HEK293T (cell line): ENCODE measurements at regions not wholly inside any gene's neighbourhood (a gene's known extent, or its start where the extent isn't known, plus 50 kb on each side); places are given as distances from the start of the nearest gene placed in this dataset.

Experiments
- CTCF ChIA-PET: fragments of 350-600 bp; formaldehyde crosslinking; extraction: SDS; loops from one replicate; lab custom pipeline; 2021; ENCODE audit warnings: antibody characterized with exemption, inconsistent platforms; lab: Yijun Ruan, JAX
- POLR2A ChIA-PET: fragments of 350-600 bp; formaldehyde crosslinking; extraction: SDS; loops from one replicate; lab custom pipeline; 2020; ENCODE audit warnings: antibody characterized with exemption, inconsistent platforms; lab: Yijun Ruan, JAX
- DNase-seq: peaks from one replicate; pipeline ENCODE4 v3.0.0; 2012; ENCODE audit warnings: mixed read lengths; ENCODE audit errors: extremely low spot score
- ARNT ChIP-seq: fragments of 450-650 bp; IDR thresholded peaks from 2 replicates; pipeline ENCODE4 v1.6.1; 2017; ENCODE audit warnings: mild to moderate bottlenecking
- BHLHE40 ChIP-seq: fragments of 450-650 bp; IDR thresholded peaks from 2 replicates; pipeline ENCODE4 v1.6.1; 2016; ENCODE audit warnings: mild to moderate bottlenecking, moderate library complexity, borderline replicate concordance
- CTBP1 ChIP-seq: fragments of 450-650 bp; IDR thresholded peaks from 2 replicates; pipeline ENCODE4 v1.6.1; 2016; ENCODE audit warnings: borderline replicate concordance
- ELF4 ChIP-seq: fragments of 450-650 bp; IDR thresholded peaks from 2 replicates; pipeline ENCODE4 v1.6.1; 2017; ENCODE audit warnings: antibody characterized with exemption
- FOXA1 ChIP-seq: fragments of 450-650 bp; IDR thresholded peaks from 2 replicates; pipeline ENCODE4 v1.6.1; 2016; ENCODE audit warnings: mild to moderate bottlenecking
- FOXK2 ChIP-seq: fragments of 450-650 bp; IDR thresholded peaks from 2 replicates; pipeline ENCODE4 v1.6.1; 2016; ENCODE audit warnings: mild to moderate bottlenecking
- FOXM1 ChIP-seq: fragments of 450-650 bp; IDR thresholded peaks from 2 replicates; pipeline ENCODE4 v1.6.1; 2017; ENCODE audit warnings: mild to moderate bottlenecking, borderline replicate concordance
- HDGF ChIP-seq: fragments of 450-650 bp; IDR thresholded peaks from 2 replicates; pipeline ENCODE4 v1.6.1; 2017; ENCODE audit warnings: antibody characterized with exemption, borderline replicate concordance
- L3MBTL2 ChIP-seq: fragments of 450-650 bp; conservative IDR thresholded peaks from 2 replicates; pipeline ENCODE4 v1.6.1; 2016; ENCODE audit warnings: mild to moderate bottlenecking
- LEF1 ChIP-seq: fragments of 450-650 bp; IDR thresholded peaks from 2 replicates; pipeline ENCODE4 v1.6.1; 2017; ENCODE audit warnings: mild to moderate bottlenecking, borderline replicate concordance
- NFRKB ChIP-seq: fragments of 450-650 bp; IDR thresholded peaks from 2 replicates; pipeline ENCODE4 v1.6.1; 2016; ENCODE audit warnings: mild to moderate bottlenecking, moderate library complexity
- SP1 ChIP-seq: fragments of 450-650 bp; IDR thresholded peaks from 2 replicates; pipeline ENCODE4 v1.6.1; 2017
- SUZ12 ChIP-seq: fragments of 450-650 bp; IDR thresholded peaks from 2 replicates; pipeline ENCODE4 v1.6.1; 2016; ENCODE audit warnings: mild to moderate bottlenecking
- TARDBP ChIP-seq: fragments of 450-650 bp; IDR thresholded peaks from 2 replicates; pipeline ENCODE4 v1.6.1; 2016
- ZNF384 ChIP-seq: fragments of 450-650 bp; IDR thresholded peaks from 2 replicates; pipeline ENCODE4 v1.6.1; 2016
- TF ChIP-seq, protein P1 (sequence below): fragments of 450-650 bp; IDR thresholded peaks from 2 replicates; pipeline ENCODE4 v1.6.1; 2016

DNA sequence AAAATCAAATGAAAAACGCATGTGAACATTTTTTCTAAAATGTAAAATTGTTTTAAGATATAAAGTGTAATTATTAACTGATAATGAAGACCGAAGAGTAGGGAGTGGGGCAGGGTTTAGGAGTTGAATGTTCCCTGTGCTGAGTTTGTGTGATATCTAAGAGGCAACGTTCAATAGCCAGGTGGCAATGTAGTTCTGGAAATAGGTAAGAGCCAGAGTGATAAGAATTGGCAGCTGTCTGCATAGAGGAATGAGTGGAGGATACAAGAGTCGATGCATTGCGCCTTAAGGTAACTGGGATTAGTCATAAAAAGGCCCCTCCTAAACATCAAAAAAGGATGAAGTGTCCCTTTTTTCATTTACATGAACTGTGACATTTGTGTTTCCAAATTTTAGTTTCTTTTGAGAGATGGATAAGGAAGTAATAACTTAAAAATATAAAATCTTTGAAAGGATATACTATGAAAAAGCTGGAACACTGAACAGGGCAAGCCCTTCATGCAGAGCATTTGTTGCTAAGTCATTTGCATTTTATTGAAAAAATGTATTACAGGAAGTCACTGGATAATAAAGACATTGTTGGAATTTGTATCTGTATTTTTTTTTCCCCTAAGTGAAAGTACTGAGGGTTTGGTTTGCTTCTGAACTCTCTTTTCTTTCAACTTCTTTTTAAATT is 659.3 kb downstream of the ACTL7B start:
- TF ChIP-seq HDGF: no peak
- no peak for TF ChIP-seq FOXM1
- no peak for TF ChIP-seq FOXA1
- TF ChIP-seq, protein P1, sequence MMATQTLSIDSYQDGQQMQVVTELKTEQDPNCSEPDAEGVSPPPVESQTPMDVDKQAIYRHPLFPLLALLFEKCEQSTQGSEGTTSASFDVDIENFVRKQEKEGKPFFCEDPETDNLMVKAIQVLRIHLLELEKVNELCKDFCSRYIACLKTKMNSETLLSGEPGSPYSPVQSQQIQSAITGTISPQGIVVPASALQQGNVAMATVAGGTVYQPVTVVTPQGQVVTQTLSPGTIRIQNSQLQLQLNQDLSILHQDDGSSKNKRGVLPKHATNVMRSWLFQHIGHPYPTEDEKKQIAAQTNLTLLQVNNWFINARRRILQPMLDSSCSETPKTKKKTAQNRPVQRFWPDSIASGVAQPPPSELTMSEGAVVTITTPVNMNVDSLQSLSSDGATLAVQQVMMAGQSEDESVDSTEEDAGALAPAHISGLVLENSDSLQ: no peak
- TF ChIP-seq CTBP1: no peak
- no peak for TF ChIP-seq FOXK2
- no peak for TF ChIP-seq ZNF384
- TF ChIP-seq LEF1: no peak
- no peak for TF ChIP-seq NFRKB
- TF ChIP-seq SUZ12: no peak
- no peak for TF ChIP-seq BHLHE40
- no peak for TF ChIP-seq SP1
- TF ChIP-seq L3MBTL2: no peak
- no peak for TF ChIP-seq ARNT
- no peak for TF ChIP-seq TARDBP
- no peak for TF ChIP-seq ELF4
- no peak for DNase-seq
- ChIA-PET POLR2A (no interaction called here), CTCF (no interaction called here)

DNA sequence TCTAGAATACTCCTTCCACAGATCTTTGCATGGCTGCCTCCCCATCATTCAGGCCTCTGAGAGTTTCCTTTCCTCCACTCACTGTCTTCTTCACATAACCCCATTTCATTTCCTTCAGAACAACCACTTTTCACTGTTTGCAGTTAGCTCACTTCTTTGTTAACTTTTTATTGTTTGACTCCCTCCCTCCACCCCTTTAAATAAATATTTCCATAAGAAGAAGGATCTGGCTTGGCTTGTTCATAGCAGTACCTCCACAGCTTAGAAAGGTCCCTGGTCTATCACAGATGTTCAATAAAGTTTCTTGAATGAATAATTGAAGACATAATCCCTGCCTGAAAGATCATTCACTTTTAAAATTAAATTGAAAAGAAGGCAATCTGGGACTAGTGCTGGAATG is 661.6 kb downstream of the ACTL7B start:
- TF ChIP-seq CTBP1 (no peak), FOXM1 (no peak), SUZ12 (no peak), HDGF (no peak)
- TF ChIP-seq, protein P1: no peak
- POLR2A ChIA-PET: no interaction called here
- no peak for DNase-seq
- CTCF ChIA-PET: no interaction called here

DNA sequence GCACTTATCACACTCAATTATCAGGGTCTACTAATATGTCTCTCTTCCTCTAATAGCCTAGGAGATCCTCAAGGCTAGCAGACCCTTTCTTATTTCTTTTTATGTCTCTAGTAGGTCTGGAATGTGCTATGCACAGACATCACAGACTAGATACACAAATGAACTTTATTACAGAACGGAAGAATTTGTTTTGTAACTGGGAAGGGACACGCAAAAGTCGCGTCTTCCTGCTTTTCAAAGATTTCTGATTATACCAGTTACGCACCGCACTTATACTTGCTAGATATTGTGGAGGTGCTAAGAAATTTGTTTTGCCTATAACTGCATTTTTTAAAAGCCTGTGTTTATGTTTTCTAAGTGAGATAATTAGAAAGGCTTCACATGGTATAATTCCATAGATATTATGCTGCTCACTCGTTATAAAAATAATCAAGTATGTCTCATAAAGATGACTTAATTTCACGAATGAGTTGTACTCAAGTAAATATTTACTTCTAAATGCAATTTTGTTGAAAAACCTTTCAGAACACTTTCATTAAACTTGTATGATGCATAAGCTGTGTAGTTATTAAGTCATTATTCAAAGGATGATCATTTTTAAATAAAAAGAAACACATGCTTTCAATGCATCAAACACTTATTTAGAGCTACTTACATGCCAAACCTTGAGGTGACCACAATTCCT is 662.6 kb downstream of the ACTL7B start:
- ChIA-PET POLR2A (no interaction called here), CTCF (no interaction called here)
- no peak for DNase-seq
- TF ChIP-seq NFRKB (no peak), SP1 (no peak), FOXK2 (no peak), FOXA1 (no peak), ZNF384 (no peak), SUZ12 (no peak), HDGF (no peak), ARNT (no peak), L3MBTL2 (no peak), TARDBP (no peak), BHLHE40 (no peak), CTBP1 (no peak), ELF4 (no peak), FOXM1 (no peak), LEF1 (no peak)
- TF ChIP-seq, protein P1: no peak

DNA sequence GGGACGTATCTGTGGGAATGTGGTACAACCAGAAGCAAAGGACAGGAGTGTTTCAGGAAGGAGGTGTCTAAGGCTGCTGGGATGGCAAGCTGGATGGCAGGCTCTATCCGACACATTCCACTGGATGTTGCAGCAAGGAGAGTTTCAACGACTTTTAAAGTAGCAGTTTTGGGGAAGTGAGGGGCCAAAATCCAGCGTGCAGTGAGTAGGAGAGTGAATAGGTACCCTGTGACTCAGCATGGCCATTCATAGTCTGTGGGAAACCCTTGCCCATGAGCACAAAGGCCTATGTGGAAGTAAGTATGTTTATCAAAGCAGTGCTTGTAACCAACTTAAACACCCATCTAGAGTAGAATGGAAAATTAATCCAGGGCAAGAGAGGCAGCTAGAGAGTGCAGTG is 664.7 kb downstream of the ACTL7B start:
- CTCF ChIA-PET: no interaction called here
- TF ChIP-seq LEF1 (no peak), HDGF (no peak), TARDBP (no peak), L3MBTL2 (no peak), FOXK2 (no peak), ARNT (no peak), SUZ12 (no peak), BHLHE40 (no peak), CTBP1 (no peak), SP1 (no peak), ELF4 (no peak), FOXA1 (no peak), FOXM1 (no peak)
- TF ChIP-seq, protein P1: no peak
- POLR2A ChIA-PET: no interaction called here
- DNase-seq: no peak

DNA sequence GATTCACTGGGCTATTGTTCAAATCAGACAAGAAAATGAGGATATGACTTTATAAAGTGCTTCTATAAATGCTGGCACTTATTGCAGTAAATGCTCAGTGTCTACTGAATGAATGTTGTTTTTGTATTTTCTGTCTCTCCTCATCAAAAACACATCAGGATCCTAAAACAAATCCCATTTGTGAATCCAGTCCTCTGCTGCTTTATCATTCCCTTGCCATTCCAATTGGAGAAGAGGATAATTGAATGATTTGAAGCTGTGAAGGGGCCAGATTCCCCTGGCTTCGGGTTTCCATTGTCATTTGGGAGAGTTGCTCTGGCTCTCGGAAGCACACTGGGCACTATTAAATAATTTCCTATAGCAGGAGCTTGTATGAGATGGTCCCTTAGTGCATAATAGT is 666.8 kb downstream of the ACTL7B start:
- ChIA-PET CTCF (no interaction called here), POLR2A (no interaction called here)
- DNase-seq: no peak
- TF ChIP-seq BHLHE40 (no peak), FOXK2 (no peak), SUZ12 (no peak), L3MBTL2 (no peak), HDGF (no peak), ZNF384 (no peak), FOXA1 (no peak), FOXM1 (no peak), NFRKB (no peak), SP1 (no peak)

DNA sequence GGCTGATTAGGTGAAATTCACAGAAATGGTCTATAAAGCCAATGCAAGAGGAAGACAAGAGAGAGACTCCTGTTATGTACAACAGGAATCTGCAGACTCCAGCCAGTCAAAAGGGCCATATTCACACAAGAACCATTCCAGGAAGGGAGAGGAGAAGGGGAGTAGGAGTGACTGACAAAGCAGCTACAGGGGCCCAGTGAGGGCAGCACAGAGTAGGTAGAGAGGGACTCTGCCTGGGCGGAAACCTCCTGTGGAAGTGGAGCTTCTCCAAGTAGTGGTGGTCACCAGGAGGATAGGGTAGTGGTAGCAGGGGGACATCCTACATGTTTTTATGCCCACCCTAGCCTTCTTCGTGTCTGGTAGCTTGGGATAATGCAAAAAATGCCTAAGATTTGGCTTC is 667.3 kb downstream of the ACTL7B start:
- DNase-seq: no peak
- ChIA-PET POLR2A (no interaction called here), CTCF (no interaction called here)
- TF ChIP-seq SUZ12 (no peak), TARDBP (no peak), L3MBTL2 (no peak), FOXM1 (no peak), BHLHE40 (no peak), ELF4 (no peak), ARNT (no peak), FOXK2 (no peak), CTBP1 (no peak), ZNF384 (no peak), NFRKB (no peak), HDGF (no peak), LEF1 (no peak), SP1 (no peak)
- TF ChIP-seq, protein P1: no peak
